HEK293 (cell line): ENCODE measurements at regions not wholly inside any gene's neighbourhood (a gene's known extent, or its start where the extent isn't known, plus 50 kb on each side); places are given as distances from the start of the nearest gene placed in this dataset.

Experiments used
- GLIS1 ChIP-seq: fragments of 450-650 bp; formaldehyde crosslinking; IDR thresholded peaks from 2 replicates; pipeline ENCODE4 v1.5.1; 2016; ENCODE audit warnings: missing biosample characterization, missing genetic modification characterization
- IKZF3 ChIP-seq: fragments of 450-650 bp; IDR thresholded peaks from 2 replicates; pipeline ENCODE4 v1.5.0; 2018; ENCODE audit warnings: missing biosample characterization, mild to moderate bottlenecking, missing genetic modification characterization, moderate library complexity
- MZF1 ChIP-seq: fragments of 450-650 bp; formaldehyde crosslinking; IDR thresholded peaks from 2 replicates; pipeline ENCODE4 v1.5.1; 2017; ENCODE audit warnings: missing biosample characterization, missing genetic modification characterization, borderline replicate concordance
- SP3 ChIP-seq: fragments of 450-650 bp; formaldehyde crosslinking; IDR thresholded peaks from 2 replicates; pipeline ENCODE4 v1.5.1; 2016; ENCODE audit warnings: missing biosample characterization, missing genetic modification characterization
- TCF7L2 ChIP-seq: IDR thresholded peaks from 2 replicates; pipeline ENCODE4 v1.6.1; 2011; ENCODE audit warnings: low read depth, mild to moderate bottlenecking, inconsistent platforms, low read length, moderate library complexity, borderline replicate concordance
- ZFHX2 ChIP-seq: fragments of 450-650 bp; formaldehyde crosslinking; conservative IDR thresholded peaks from 2 replicates; pipeline ENCODE4 v1.5.1; 2016; ENCODE audit warnings: missing biosample characterization, missing genetic modification characterization
- ZFP69B ChIP-seq: fragments of 450-650 bp; formaldehyde crosslinking; IDR thresholded peaks from 2 replicates; pipeline ENCODE4 v1.5.1; 2016; ENCODE audit warnings: missing biosample characterization, missing genetic modification characterization
- ZNF114 ChIP-seq: fragments of 450-650 bp; formaldehyde crosslinking; IDR thresholded peaks from 2 replicates; pipeline ENCODE4 v1.5.0; 2017; ENCODE audit warnings: missing biosample characterization, missing genetic modification characterization
- ZNF174 ChIP-seq: fragments of 450-650 bp; formaldehyde crosslinking; IDR thresholded peaks from 2 replicates; pipeline ENCODE4 v1.5.0; 2017; ENCODE audit warnings: missing biosample characterization, mild to moderate bottlenecking, missing genetic modification characterization
- ZNF202 ChIP-seq: fragments of 450-650 bp; formaldehyde crosslinking; IDR thresholded peaks from 2 replicates; pipeline ENCODE4 v1.5.1; 2016; ENCODE audit warnings: missing biosample characterization, missing genetic modification characterization, borderline replicate concordance
- ZNF214 ChIP-seq: fragments of 450-650 bp; formaldehyde crosslinking; IDR thresholded peaks from 2 replicates; pipeline ENCODE4 v1.5.1; 2017; ENCODE audit warnings: missing biosample characterization, mild to moderate bottlenecking, missing genetic modification characterization, borderline replicate concordance
- ZNF221 ChIP-seq: fragments of 450-650 bp; formaldehyde crosslinking; IDR thresholded peaks from 2 replicates; pipeline ENCODE4 v1.5.1; 2017; ENCODE audit warnings: missing biosample characterization, missing genetic modification characterization, borderline replicate concordance
- ZNF248 ChIP-seq: fragments of 450-650 bp; formaldehyde crosslinking; IDR thresholded peaks from 2 replicates; pipeline ENCODE4 v1.5.1; 2017; ENCODE audit warnings: missing biosample characterization, missing genetic modification characterization
- ZNF302 ChIP-seq: fragments of 450-650 bp; formaldehyde crosslinking; IDR thresholded peaks from 2 replicates; pipeline ENCODE4 v1.5.1; 2016; ENCODE audit warnings: missing biosample characterization, missing genetic modification characterization, low read depth
- ZNF394 ChIP-seq: fragments of 450-650 bp; formaldehyde crosslinking; IDR thresholded peaks from 2 replicates; pipeline ENCODE4 v1.5.1; 2016; ENCODE audit warnings: missing biosample characterization, missing genetic modification characterization, mild to moderate bottlenecking, moderate library complexity, borderline replicate concordance
- ZNF416 ChIP-seq: fragments of 450-650 bp; formaldehyde crosslinking; IDR thresholded peaks from 2 replicates; pipeline ENCODE4 v1.5.1; 2016; ENCODE audit warnings: missing biosample characterization, missing genetic modification characterization
- ZNF501 ChIP-seq: fragments of 450-650 bp; formaldehyde crosslinking; IDR thresholded peaks from 2 replicates; pipeline ENCODE4 v1.5.1; 2016; ENCODE audit warnings: missing biosample characterization, missing genetic modification characterization
- ZNF521 ChIP-seq: fragments of 450-650 bp; formaldehyde crosslinking; IDR thresholded peaks from 2 replicates; pipeline ENCODE4 v1.5.1; 2017; ENCODE audit warnings: missing biosample characterization, mild to moderate bottlenecking, missing genetic modification characterization
- ZNF561 ChIP-seq: fragments of 450-650 bp; IDR thresholded peaks from 2 replicates; pipeline ENCODE4 v1.5.1; 2018; ENCODE audit warnings: missing biosample characterization, missing genetic modification characterization, borderline replicate concordance
- ZNF624 ChIP-seq: fragments of 450-650 bp; formaldehyde crosslinking; IDR thresholded peaks from 2 replicates; pipeline ENCODE4 v1.5.1; 2017; ENCODE audit warnings: missing biosample characterization, missing genetic modification characterization
- ZNF677 ChIP-seq: fragments of 450-650 bp; IDR thresholded peaks from 2 replicates; pipeline ENCODE4 v1.5.0; 2018; ENCODE audit warnings: missing biosample characterization, mild to moderate bottlenecking, missing genetic modification characterization, moderate library complexity
- ZSCAN16 ChIP-seq: fragments of 450-650 bp; formaldehyde crosslinking; IDR thresholded peaks from 2 replicates; pipeline ENCODE4 v1.5.1; 2016; ENCODE audit warnings: missing biosample characterization, missing genetic modification characterization
- TF ChIP-seq, protein P1 (sequence below): fragments of 450-650 bp; formaldehyde crosslinking; IDR thresholded peaks from 2 replicates; pipeline ENCODE4 v1.5.1; 2016; ENCODE audit warnings: missing biosample characterization, missing genetic modification characterization
- TF ChIP-seq, protein P2 (sequence below): fragments of 450-650 bp; formaldehyde crosslinking; IDR thresholded peaks from 2 replicates; pipeline ENCODE4 v1.5.1; 2016; ENCODE audit warnings: missing biosample characterization, missing genetic modification characterization
- TF ChIP-seq, protein P3 (sequence below): fragments of 450-650 bp; formaldehyde crosslinking; IDR thresholded peaks from 2 replicates; pipeline ENCODE4 v1.5.1; 2016; ENCODE audit warnings: missing biosample characterization, missing genetic modification characterization, borderline replicate concordance
- TF ChIP-seq, protein P4 (sequence below): fragments of 450-650 bp; formaldehyde crosslinking; IDR thresholded peaks from 2 replicates; pipeline ENCODE4 v1.5.1; 2016; ENCODE audit warnings: missing biosample characterization, missing genetic modification characterization
- TF ChIP-seq, protein P5 (sequence below): fragments of 450-650 bp; formaldehyde crosslinking; IDR thresholded peaks from 2 replicates; pipeline ENCODE4 v1.5.1; 2016; ENCODE audit warnings: missing biosample characterization, missing genetic modification characterization
- TF ChIP-seq, protein P6 (sequence below): fragments of 450-650 bp; formaldehyde crosslinking; IDR thresholded peaks from 2 replicates; pipeline ENCODE4 v1.5.1; 2016; ENCODE audit warnings: missing biosample characterization, missing genetic modification characterization
- TF ChIP-seq, protein P7 (sequence below): fragments of 450-650 bp; formaldehyde crosslinking; IDR thresholded peaks from 2 replicates; pipeline ENCODE4; 2016; ENCODE audit warnings: missing biosample characterization, missing genetic modification characterization

DNA sequence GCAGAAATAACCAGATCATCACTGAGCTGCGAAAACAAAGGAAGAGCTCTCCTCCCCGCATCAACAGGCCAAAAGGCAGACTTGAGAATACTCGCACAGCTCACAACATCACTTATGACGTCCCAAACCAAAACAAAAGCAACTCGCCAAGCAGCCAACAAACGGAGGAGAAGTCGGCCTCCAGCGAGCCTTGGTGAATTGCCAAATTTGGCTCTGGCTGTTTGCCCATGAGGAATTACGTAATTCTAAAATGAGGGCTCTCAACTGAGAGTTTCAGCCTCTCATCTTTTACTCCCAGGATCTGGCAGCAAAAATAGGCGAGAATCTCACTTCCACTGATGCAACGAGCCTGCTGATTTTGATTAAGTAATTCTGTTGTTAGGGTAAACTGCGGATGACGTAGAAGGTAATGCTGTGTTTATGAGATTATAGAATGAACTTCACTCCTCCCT is 51.7 kb upstream of the SEMA6A start (continued):
- TF ChIP-seq ZNF394 (tag by site-specific recombination) = peak; percentile 41; the same call in 1 of the 2 replicates
- no peak; the same call in 1 of the 2 replicates for TF ChIP-seq ZNF501 (tag by site-specific recombination)
- TF ChIP-seq TCF7L2 = no peak
- no peak for TF ChIP-seq ZNF302 (tag by site-specific recombination)
- 0 out of 2 replicates have a peak, but pooled peaks have one; percentile 20 for TF ChIP-seq IKZF3
- TF ChIP-seq, protein P1, sequence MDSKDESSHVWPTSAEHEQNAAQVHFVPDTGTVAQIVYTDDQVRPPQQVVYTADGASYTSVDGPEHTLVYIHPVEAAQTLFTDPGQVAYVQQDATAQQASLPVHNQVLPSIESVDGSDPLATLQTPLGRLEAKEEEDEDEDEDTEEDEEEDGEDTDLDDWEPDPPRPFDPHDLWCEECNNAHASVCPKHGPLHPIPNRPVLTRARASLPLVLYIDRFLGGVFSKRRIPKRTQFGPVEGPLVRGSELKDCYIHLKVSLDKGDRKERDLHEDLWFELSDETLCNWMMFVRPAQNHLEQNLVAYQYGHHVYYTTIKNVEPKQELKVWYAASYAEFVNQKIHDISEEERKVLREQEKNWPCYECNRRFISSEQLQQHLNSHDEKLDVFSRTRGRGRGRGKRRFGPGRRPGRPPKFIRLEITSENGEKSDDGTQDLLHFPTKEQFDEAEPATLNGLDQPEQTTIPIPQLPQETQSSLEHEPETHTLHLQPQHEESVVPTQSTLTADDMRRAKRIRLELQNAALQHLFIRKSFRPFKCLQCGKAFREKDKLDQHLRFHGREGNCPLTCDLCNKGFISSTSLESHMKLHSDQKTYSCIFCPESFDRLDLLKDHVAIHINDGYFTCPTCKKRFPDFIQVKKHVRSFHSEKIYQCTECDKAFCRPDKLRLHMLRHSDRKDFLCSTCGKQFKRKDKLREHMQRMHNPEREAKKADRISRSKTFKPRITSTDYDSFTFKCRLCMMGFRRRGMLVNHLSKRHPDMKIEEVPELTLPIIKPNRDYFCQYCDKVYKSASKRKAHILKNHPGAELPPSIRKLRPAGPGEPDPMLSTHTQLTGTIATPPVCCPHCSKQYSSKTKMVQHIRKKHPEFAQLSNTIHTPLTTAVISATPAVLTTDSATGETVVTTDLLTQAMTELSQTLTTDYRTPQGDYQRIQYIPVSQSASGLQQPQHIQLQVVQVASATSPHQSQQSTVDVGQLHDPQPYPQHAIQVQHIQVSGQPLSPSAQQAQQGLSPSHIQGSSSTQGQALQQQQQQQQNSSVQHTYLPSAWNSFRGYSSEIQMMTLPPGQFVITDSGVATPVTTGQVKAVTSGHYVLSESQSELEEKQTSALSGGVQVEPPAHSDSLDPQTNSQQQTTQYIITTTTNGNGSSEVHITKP (tag by site-specific recombination) = peak; percentile 41
- peak; percentile 41; the same call in 1 of the 2 replicates for TF ChIP-seq ZNF561 (tag by site-specific recombination)
- no peak for TF ChIP-seq ZNF174
- no peak for TF ChIP-seq ZNF114 (tag by site-specific recombination)
- TF ChIP-seq ZNF214 = no peak
- TF ChIP-seq ZNF624 (tag by site-specific recombination) = no peak
- TF ChIP-seq ZNF416 (tag by site-specific recombination) = no peak
- no peak for TF ChIP-seq ZFHX2 (tag by site-specific recombination)
- no peak for TF ChIP-seq ZNF221
- TF ChIP-seq ZNF202 (tag by site-specific recombination) = no peak
- TF ChIP-seq, protein P2, sequence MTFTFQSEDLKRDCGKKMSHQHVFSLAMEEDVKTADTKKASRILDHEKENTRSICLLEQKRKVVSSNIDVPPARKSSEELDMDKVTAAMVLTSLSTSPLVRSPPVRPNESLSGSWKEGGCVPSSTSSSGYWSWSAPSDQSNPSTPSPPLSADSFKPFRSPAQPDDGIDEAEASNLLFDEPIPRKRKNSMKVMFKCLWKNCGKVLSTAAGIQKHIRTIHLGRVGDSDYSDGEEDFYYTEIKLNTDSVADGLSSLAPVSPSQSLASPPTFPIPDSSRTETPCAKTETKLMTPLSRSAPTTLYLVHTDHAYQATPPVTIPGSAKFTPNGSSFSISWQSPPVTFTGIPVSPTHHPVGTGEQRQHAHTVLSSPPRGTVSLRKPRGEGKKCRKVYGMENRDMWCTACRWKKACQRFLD = no peak
- no peak for TF ChIP-seq ZNF677 (tag by site-specific recombination)
- no peak for TF ChIP-seq ZFP69B (tag by site-specific recombination)
- TF ChIP-seq ZNF248 (tag by site-specific recombination) = no peak
- no peak for TF ChIP-seq MZF1 (tag by site-specific recombination)
- no peak for TF ChIP-seq ZSCAN16 (tag by site-specific recombination)
- no peak for TF ChIP-seq SP3 (tag by site-specific recombination)
- TF ChIP-seq, protein P3, sequence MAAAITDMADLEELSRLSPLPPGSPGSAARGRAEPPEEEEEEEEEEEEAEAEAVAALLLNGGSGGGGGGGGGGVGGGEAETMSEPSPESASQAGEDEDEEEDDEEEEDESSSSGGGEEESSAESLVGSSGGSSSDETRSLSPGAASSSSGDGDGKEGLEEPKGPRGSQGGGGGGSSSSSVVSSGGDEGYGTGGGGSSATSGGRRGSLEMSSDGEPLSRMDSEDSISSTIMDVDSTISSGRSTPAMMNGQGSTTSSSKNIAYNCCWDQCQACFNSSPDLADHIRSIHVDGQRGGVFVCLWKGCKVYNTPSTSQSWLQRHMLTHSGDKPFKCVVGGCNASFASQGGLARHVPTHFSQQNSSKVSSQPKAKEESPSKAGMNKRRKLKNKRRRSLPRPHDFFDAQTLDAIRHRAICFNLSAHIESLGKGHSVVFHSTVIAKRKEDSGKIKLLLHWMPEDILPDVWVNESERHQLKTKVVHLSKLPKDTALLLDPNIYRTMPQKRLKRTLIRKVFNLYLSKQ (tag by site-specific recombination) = no peak
- TF ChIP-seq, protein P4, sequence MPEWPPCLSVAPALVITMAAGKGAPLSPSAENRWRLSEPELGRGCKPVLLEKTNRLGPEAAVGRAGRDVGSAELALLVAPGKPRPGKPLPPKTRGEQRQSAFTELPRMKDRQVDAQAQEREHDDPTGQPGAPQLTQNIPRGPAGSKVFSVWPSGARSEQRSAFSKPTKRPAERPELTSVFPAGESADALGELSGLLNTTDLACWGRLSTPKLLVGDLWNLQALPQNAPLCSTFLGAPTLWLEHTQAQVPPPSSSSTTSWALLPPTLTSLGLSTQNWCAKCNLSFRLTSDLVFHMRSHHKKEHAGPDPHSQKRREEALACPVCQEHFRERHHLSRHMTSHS (tag by site-specific recombination) = no peak
- TF ChIP-seq, protein P5, sequence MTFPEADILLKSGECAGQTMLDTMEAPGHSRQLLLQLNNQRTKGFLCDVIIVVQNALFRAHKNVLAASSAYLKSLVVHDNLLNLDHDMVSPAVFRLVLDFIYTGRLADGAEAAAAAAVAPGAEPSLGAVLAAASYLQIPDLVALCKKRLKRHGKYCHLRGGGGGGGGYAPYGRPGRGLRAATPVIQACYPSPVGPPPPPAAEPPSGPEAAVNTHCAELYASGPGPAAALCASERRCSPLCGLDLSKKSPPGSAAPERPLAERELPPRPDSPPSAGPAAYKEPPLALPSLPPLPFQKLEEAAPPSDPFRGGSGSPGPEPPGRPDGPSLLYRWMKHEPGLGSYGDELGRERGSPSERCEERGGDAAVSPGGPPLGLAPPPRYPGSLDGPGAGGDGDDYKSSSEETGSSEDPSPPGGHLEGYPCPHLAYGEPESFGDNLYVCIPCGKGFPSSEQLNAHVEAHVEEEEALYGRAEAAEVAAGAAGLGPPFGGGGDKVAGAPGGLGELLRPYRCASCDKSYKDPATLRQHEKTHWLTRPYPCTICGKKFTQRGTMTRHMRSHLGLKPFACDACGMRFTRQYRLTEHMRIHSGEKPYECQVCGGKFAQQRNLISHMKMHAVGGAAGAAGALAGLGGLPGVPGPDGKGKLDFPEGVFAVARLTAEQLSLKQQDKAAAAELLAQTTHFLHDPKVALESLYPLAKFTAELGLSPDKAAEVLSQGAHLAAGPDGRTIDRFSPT (tag by site-specific recombination) = no peak
- TF ChIP-seq GLIS1 (tag by site-specific recombination) = peak; percentile 83
- TF ChIP-seq ZNF521 (tag by site-specific recombination) = no peak
- TF ChIP-seq, protein P6, sequence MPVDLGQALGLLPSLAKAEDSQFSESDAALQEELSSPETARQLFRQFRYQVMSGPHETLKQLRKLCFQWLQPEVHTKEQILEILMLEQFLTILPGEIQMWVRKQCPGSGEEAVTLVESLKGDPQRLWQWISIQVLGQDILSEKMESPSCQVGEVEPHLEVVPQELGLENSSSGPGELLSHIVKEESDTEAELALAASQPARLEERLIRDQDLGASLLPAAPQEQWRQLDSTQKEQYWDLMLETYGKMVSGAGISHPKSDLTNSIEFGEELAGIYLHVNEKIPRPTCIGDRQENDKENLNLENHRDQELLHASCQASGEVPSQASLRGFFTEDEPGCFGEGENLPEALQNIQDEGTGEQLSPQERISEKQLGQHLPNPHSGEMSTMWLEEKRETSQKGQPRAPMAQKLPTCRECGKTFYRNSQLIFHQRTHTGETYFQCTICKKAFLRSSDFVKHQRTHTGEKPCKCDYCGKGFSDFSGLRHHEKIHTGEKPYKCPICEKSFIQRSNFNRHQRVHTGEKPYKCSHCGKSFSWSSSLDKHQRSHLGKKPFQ (tag by site-specific recombination) = no peak
- TF ChIP-seq, protein P7, sequence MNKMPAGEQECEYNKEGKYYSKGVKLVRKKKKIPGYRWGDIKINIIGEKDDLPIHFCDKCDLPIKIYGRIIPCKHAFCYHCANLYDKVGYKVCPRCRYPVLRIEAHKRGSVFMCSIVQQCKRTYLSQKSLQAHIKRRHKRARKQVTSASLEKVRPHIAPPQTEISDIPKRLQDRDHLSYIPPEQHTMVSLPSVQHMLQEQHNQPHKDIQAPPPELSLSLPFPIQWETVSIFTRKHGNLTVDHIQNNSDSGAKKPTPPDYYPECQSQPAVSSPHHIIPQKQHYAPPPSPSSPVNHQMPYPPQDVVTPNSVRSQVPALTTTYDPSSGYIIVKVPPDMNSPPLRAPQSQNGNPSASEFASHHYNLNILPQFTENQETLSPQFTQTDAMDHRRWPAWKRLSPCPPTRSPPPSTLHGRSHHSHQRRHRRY (tag by site-specific recombination) = no peak
